EH (cell line): ENCODE measurements at regions not wholly inside any gene's neighbourhood (a gene's known extent, or its start where the extent isn't known, plus 50 kb on each side); places are given as distances from the start of the nearest gene placed in this dataset.
"Not testable (repeated sequence)": the region's sequence is repeated elsewhere in the genome, so short reads cannot be mapped to it uniquely, and the experiment has no call there.

Experiments
- DNase-seq: peaks from one replicate; pipeline ENCODE4 v3.0.0-alpha.2; 2015; ENCODE audit warnings: low read depth

- no peak for DNase-seq
These were observed 176.7 kb downstream of the LYPLAL1 start for GRCh38 chr1:219350172-219350931.

GRCh38 chr1:219347921-219348391 lies 174.3 kb downstream of the LYPLAL1 start:
- DNase-seq: no peak

- DNase-seq: no peak
These were observed 173.7 kb downstream of the LYPLAL1 start for GRCh38 chr1:219347376-219347775.

GRCh38 chr1:219345953-219346352 lies 172.3 kb downstream of the LYPLAL1 start:
- DNase-seq: no peak

DNA sequence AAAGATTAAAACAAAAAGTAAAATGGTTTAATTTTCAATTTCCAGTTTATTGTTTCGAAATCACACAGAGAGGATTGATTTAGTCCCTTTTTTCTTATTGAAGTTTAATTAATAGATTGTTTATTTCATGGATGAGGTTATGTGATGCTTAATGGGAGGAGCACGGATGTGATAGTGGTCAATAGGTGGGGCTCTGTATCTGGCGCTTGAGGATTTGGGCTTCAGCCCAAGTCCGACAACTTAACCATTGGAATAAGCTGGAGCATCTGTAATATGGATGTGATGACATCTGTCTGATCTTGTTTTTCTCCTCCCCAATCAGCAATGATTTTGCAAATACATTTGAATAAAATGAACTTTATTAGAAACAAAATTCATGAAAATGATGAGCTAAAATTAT lies 169.2 kb downstream of the LYPLAL1 start:
- no peak for DNase-seq

DNA sequence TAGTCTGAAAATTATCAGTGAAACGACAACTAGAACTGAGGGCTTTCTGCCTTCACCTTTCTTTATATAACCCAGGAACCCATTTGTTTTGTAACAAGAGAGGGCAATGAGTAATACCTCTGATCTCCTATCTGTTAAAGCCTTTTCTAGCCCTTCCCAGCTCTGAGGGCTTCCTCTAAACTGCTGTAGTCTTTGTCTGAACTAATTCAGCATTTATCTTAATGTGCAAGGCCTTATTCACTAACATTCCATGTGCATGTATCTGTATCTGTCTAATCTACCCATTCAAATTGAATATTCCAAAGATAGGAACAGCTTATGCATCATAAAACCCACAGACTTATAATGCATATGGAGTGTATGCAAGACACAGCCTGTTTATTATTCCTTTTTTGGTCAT lies 167.1 kb downstream of the LYPLAL1 start:
- DNase-seq: peak; percentile 65

DNA sequence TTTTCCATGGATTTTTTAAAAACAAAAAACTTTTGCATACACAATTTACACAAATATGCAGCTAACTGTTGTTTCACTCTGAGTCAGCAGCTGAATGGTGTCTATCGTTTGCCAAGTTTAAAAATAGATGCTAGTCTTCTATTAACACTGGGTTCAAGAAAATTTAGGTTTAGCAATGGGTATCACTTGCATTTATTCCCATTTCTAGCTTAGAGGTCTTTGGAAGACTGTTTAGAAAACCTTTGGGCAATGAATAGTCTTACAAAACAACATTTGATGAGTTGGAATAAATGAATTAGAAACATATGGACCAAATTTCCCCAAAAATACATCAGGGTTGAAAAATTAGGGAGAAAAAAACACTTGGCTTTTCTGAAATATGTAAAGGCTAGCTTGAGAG lies 165.8 kb downstream of the LYPLAL1 start:
- peak; percentile 52 for DNase-seq

DNA sequence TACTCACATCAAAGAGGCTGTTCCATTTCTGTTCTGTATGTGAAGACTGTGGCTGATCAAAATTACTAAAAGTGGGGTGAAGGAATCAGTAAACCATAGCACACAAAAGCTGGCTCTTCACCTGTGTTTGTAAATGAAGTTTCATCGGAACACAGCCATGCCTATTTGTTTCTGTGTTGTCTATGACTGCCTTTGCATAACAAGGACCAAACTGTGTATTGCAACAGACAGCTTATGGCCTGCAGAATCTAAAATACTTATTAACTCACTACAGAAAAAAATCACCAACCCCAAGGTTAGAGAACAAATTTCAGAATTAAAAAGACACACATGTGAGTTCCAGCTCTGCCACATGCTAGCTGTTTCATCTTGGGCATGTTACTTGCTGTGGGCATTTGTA lies 163.9 kb downstream of the LYPLAL1 start:
- no peak for DNase-seq

DNA sequence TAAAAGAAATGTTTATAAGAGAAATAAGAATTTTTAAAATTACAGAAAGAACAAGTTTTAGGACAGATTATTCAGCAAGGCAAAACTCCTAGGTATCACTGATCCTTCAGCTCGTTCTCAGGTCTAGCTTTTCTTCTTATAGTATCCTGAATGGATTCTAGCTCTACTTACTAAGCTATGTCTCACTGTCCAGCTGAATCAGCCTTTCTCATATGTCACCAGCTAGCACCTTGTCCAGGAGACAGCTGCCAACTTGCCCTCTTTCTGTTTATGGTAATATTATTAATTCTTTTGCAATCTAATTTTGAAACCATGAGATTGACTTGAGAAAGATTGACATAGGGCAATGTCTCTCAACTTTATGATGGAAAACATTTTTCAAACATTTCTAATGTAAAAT lies 159.9 kb downstream of the LYPLAL1 start:
- DNase-seq: no peak

GRCh38 chr1:219331424-219331823 lies 157.7 kb downstream of the LYPLAL1 start:
- no peak for DNase-seq

DNA sequence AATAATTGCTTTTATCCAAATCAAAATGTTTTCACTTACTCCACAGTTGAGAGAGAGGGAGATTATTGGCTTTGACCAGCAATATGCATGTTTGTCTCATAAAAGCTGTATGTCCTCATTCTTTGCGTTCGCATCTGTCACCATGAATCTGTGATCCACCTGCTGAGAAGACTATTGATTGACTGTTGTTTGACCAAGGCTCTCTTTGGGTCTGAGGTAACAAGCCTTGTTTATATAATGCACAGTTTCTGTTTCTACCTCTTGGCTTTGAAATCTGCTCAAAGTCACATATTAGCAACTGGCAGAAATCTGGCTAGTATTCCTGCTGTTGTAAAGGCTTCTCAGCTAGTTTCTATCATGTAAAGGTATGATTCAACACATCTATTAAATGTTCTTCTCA lies 157.0 kb downstream of the LYPLAL1 start:
- no peak for DNase-seq

- no peak for DNase-seq
These were observed 156.3 kb downstream of the LYPLAL1 start for GRCh38 chr1:219330001-219330400.

- DNase-seq: peak; percentile 65
These were observed 155.9 kb downstream of the LYPLAL1 start for GRCh38 chr1:219329578-219329977.

DNA sequence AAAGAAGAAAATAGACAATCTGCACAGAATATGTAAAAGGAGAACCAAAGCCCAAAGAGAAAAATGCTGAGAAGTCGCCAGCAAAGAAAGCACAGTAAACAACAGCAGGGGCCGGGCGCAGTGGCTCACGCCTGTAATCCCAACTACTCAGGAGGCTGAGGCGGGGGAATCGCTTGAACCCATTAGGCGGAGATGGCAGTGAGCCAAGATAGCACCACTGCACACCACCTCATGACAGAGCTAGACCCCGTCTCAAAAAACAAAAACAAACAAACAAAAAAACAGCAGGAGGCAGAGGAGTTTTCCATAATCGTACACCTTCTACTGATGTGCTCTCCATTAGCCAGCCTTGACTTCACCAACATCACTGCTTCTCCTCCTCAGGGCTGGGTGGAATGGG lies 153.2 kb downstream of the LYPLAL1 start:
- DNase-seq: no peak

- no peak for DNase-seq
These were observed 151.7 kb downstream of the LYPLAL1 start for GRCh38 chr1:219325368-219325742.

- peak; percentile 95 for DNase-seq
These were observed 151.1 kb downstream of the LYPLAL1 start for GRCh38 chr1:219324629-219325367.

DNA sequence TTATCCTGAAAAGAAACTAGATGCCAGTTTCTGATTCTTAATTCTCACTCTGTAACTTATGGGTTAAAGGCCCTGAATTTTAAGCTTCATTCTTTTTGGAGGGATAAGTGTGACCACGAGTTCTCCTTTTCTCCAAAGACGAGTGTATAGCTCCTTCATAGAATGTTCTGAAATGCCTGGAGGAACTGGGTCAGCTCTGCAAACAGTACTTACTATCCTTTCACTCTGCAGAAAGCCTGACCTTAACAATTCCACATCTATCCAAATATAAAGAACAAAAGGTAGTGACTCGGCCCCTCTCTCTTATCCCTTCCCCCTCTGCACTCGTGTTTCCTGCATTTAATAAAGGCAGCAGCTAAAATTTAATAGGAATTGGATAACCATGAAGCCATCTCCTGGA lies 150.5 kb downstream of the LYPLAL1 start:
- no peak for DNase-seq

DNA sequence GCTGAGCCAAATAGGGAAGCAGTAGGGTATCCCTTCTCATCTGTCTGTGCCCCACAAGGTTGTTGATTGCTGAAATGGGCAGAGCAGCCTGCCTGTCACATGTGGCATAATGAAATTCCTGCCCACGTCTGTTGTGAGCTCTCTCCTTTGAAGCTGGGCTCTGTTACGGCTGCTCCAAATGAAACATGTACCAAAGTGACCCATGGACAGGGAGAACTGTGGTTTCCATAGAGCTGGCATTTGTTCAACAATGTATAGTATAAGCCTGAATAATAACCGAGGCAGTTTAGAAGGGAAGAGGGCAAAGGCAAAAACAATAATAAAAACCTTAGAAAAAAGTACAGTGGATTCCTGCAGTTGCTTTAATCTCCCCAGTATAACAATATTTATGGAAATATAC lies 149.7 kb downstream of the LYPLAL1 start:
- no peak for DNase-seq

DNA sequence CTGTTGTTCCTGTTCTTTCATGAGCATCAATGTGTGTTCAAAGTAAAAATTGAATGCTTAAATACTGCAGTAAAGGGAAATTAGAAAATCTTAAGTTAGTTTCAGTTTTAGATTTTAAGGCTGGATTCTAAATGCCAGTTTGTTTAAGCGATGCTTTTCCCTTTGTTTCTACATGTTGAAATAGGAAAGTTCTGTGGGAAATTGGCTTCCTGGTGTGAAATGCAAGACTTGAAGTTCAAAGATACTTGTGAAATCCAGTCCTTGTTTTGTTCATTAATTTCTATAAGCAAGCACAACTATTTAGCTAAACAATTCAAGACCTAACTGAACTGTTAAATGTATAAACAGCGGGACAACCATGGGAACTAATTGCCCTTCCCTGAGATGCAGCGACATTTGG lies 149.1 kb downstream of the LYPLAL1 start:
- DNase-seq: no peak

DNA sequence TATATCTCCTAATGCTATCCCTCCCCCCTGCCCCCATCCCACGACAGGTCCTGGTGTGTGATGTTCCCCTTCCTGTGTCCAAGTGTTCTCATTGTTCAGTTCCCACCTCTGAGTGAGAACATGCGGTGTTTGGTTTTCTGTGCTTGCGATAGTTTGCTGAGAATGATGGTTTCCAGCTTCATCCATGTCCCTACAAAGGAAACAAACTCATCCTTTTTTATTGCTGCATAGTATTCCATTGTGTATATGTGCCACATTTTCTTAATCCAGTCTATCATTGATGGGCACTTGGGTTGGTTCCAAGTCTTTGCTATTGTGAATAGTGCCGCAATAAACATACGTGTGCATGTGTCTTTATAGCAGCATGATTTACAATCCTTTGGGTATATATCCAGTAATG lies 146.9 kb downstream of the LYPLAL1 start:
- not testable (repeated sequence) for DNase-seq

- DNase-seq: no peak
These were observed 145.1 kb downstream of the LYPLAL1 start for GRCh38 chr1:219318826-219319225.

DNA sequence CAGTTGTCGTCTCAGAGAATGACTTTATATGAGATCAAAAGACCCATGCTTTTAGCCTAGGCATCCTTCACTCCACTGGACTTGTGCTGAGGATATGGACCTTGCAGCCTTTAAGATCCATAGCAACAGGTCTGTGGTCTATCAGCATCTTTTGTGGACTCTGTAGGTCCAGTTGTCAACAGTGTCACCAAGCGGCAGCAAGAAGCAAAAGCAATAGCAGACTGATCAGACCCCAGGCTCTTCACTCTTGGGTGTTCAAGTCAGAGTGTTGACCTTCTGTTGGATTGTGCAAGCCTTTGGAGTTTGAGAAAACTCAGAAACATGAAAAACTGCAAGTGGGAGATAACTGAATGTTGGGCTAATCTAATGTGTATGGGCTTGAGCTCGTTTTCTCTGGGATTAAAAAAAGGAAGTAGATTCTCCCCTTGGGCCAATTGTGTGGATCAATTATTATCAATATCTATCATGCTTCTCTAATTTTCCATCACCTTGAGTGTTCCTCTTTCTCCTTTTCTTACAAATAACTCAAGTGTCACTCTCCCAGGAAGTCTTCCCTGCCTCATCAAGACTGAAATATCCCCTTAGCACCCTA lies 144.2 kb downstream of the LYPLAL1 start:
- DNase-seq: peak; percentile 39

GRCh38 chr1:219316066-219316465 lies 142.4 kb downstream of the LYPLAL1 start:
- no peak for DNase-seq
